ENCODE measurements at regions not wholly inside any gene's neighbourhood (a gene's known extent, or its start where the extent isn't known, plus 50 kb on each side); places are given as distances from the start of the nearest gene placed in this dataset. TPM values are rescaled to one million over a fixed set of nuclear protein-coding genes. Genes with fewer than 3 reads are reported as not detected.
A peak's percentile ranks its signal among the peaks of the same experiment; 100 is the strongest.

DNA sequence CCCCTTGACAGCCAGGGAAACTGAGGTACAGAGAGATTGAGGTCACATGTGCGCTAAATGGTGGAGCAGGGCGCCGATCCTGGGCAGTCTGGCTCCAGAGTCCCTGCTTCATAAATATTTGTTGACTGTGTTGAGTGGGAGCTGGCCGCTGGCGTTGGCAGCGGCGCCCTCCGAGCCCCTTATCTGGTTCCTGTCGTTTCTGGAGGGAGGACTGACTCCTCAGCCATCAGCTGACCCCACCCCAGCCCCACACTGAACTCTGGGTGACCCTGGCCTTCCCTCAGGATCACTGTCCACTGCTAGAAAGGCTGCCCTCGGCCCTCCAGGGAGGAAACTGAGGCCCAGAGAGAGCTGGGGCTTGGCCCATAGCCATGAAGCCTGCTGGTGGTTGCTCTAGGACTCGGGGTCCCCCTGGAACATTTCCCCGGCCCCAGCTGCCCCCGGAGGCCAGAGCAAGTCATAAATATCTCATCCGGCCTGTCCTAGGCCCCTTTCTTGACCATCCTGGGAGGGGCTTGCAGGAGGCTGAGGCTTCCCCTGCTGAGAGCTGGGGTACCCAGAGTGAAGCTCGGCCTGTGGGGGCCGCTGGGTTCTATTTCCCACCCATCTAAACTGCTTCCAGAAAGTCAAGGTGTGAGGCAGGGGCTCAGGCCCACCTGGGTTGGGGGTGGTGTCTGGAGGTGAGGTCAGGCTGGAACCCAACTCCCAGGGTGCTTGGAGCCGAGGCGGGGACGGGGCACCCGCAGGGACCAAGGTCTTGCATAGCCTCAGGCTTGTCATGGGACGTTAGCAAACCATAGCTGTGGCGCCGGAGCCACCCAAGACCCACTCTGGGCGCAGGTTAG, 51.7 kb upstream of the GSE1 start:
- 70% methylated on average over 22 of the region's 24 CpGs for WGBS (ENCODE audit: low lambda C conversion rate, missing lambda C conversion rate)
- Histone ChIP-seq H4K20me1 (ENCODE audit: insufficient read depth, poor library complexity, severe bottlenecking) (peaks cover 62% of the 10 kb centered on the region), H3K9me2 (replicated peaks; ENCODE audit: insufficient read depth) (no peaks in the 10 kb centered on the region), H3K4me2 (peak overlapping the region; percentile 44), H3K27ac (peak overlapping the region; percentile 28), H3K36me3 (replicated peaks; ENCODE audit: insufficient read depth, low read depth) (no peaks in the 10 kb centered on the region), H3K9me3 (ENCODE audit: low read depth) (no peaks in the 10 kb centered on the region), H3K4me3 (no peak overlapping the region), H3K27me3 (no peaks in the 10 kb centered on the region), H3K4me1 (ENCODE audit: insufficient read depth) (peaks cover 47% of the 10 kb centered on the region), H3K79me2 (peaks cover 85% of the 10 kb centered on the region), H2AFZ (no peak overlapping the region)
- DNase-seq (ENCODE audit: low spot score): no peak
- TF ChIP-seq EZH2 (IDR thresholded peaks at IDR 0.05; ENCODE audit: borderline replicate concordance) (no peak), EZH2phosphoT487 (IDR thresholded peaks at IDR 0.05; ENCODE audit: low read depth, severe bottlenecking, unreplicated experiment) (no peak)
- TF ChIP-seq, protein P1, sequence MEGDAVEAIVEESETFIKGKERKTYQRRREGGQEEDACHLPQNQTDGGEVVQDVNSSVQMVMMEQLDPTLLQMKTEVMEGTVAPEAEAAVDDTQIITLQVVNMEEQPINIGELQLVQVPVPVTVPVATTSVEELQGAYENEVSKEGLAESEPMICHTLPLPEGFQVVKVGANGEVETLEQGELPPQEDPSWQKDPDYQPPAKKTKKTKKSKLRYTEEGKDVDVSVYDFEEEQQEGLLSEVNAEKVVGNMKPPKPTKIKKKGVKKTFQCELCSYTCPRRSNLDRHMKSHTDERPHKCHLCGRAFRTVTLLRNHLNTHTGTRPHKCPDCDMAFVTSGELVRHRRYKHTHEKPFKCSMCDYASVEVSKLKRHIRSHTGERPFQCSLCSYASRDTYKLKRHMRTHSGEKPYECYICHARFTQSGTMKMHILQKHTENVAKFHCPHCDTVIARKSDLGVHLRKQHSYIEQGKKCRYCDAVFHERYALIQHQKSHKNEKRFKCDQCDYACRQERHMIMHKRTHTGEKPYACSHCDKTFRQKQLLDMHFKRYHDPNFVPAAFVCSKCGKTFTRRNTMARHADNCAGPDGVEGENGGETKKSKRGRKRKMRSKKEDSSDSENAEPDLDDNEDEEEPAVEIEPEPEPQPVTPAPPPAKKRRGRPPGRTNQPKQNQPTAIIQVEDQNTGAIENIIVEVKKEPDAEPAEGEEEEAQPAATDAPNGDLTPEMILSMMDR (IDR thresholded peaks at IDR 0.05; ENCODE audit: poor library complexity): no peak

DNA sequence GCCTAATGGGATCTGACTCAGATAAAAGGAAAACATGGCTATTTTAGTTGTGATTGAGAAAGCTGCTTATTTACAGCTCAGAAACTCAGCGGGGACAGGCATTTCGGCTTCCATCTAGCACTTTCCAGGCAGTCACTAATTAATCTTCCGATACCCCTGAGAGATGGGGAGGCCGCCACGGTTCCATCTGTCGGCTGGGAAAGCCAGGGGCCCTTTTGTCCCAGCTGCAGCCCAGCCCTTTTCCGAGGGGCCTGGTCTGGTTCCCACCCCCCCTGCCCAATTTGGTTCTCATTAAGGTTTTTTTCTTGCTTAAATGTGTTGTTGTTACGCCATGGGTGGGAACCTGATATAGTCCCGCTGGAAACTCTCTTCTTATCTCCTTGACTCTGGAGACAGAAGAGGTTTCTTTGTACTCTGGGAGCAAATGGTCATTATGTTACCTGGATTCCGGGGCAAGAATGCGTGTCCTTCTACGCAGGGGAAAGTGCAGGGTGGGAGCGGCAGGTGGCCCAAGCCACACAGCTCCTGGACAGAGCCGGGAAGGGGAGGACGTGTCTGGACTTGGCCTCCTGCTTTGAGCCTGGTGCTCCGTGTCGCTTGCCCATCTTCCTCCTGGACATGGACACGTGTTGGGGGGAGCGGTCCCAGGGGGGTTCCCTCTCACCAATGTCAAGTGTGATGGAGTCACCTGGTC, 50.9 kb upstream of the GSE1 start:
- H3K4me3 ChIP-seq: no peak overlapping the region
- peaks cover 49% of the 10 kb centered on the region for H3K4me1 ChIP-seq (ENCODE audit: insufficient read depth)
- H4K20me1 ChIP-seq (ENCODE audit: insufficient read depth, poor library complexity, severe bottlenecking): peaks cover 67% of the 10 kb centered on the region
- no peaks in the 10 kb centered on the region for H3K27me3 ChIP-seq
- no peaks in the 10 kb centered on the region for H3K9me3 ChIP-seq (ENCODE audit: low read depth)
- TF ChIP-seq, protein P1 (IDR thresholded peaks at IDR 0.05; ENCODE audit: poor library complexity): no peak
- TF ChIP-seq EZH2 (IDR thresholded peaks at IDR 0.05; ENCODE audit: borderline replicate concordance) (no peak), EZH2phosphoT487 (IDR thresholded peaks at IDR 0.05; ENCODE audit: low read depth, severe bottlenecking, unreplicated experiment) (no peak)
- H3K36me3 ChIP-seq (replicated peaks; ENCODE audit: insufficient read depth, low read depth): no peaks in the 10 kb centered on the region
- H3K9me2 ChIP-seq (replicated peaks; ENCODE audit: insufficient read depth): no peaks in the 10 kb centered on the region
- H3K79me2 ChIP-seq: peaks cover 86% of the 10 kb centered on the region
- H3K4me2 ChIP-seq: peak overlapping the region; percentile 44
- 62% methylated on average over 19 of the region's 19 CpGs for WGBS (ENCODE audit: low lambda C conversion rate, missing lambda C conversion rate)
- DNase-seq (ENCODE audit: low spot score): no peak
- H3K27ac ChIP-seq: peak overlapping the region; percentile 28
- no peak overlapping the region for H2AFZ ChIP-seq

DNA sequence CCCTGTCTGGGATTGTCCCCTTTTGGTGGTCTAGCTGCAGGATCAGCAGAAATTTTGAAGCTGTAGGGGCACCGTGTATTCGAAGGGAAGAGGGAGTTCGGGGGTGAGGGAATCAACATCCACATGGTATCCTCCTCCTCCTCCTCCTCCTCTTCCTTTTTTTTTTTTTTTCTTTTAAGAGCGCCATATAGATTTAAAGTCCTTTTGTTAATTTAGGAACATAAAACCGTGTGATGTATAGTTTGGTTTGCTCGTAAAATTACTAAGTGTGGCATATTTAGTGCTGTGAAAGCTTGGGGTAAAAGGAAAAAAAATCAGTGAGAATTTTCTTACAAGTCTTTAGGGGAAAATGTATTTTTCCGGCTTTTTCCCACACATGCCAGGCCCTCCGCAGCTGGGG, 50.1 kb upstream of the GSE1 start:
- H3K36me3 ChIP-seq (replicated peaks; ENCODE audit: insufficient read depth, low read depth): no peaks in the 10 kb centered on the region
- peaks cover 53% of the 10 kb centered on the region for H3K4me1 ChIP-seq (ENCODE audit: insufficient read depth)
- H3K27ac ChIP-seq: peak overlapping the region; percentile 28
- no peak overlapping the region for H2AFZ ChIP-seq
- H3K4me2 ChIP-seq: peak overlapping the region; percentile 44
- H4K20me1 ChIP-seq (ENCODE audit: insufficient read depth, poor library complexity, severe bottlenecking): peaks cover 72% of the 10 kb centered on the region
- no peak for DNase-seq (ENCODE audit: low spot score)
- TF ChIP-seq EZH2phosphoT487 (IDR thresholded peaks at IDR 0.05; ENCODE audit: low read depth, severe bottlenecking, unreplicated experiment) (no peak), EZH2 (IDR thresholded peaks at IDR 0.05; ENCODE audit: borderline replicate concordance) (no peak)
- TF ChIP-seq, protein P1 (IDR thresholded peaks at IDR 0.05; ENCODE audit: poor library complexity): no peak
- 77% methylated on average over 8 of the region's 8 CpGs for WGBS (ENCODE audit: low lambda C conversion rate, missing lambda C conversion rate)
- no peaks in the 10 kb centered on the region for H3K27me3 ChIP-seq
- H3K9me3 ChIP-seq (ENCODE audit: low read depth): no peaks in the 10 kb centered on the region
- peaks cover 94% of the 10 kb centered on the region for H3K79me2 ChIP-seq
- no peaks in the 10 kb centered on the region for H3K9me2 ChIP-seq (replicated peaks; ENCODE audit: insufficient read depth)
- no peak overlapping the region for H3K4me3 ChIP-seq

Small RNA genes lying in the stretch of these regions (microRNA-seq; reads per million reads assigned to microRNA genes)
- gene MIR5093: not detected

Small RNA genes lying in the stretch of these regions (small RNA-seq; reads per million reads assigned to genes)
- gene COX6CP16 (0.09 reads per million), gene MIR5093 (not detected)

Data from hepatocyte (in vitro differentiated cells).